Loucy (cell line): ENCODE measurements at regions not wholly inside any gene's neighbourhood (a gene's known extent, or its start where the extent isn't known, plus 50 kb on each side); places are given as distances from the start of the nearest gene placed in this dataset.

ENCODE experiments used
- H2AFZ ChIP-seq: fragments of 200-600 bp; sonication (generic); 2 replicates; pipeline ENCODE4 v1.6.0; 2016; ENCODE audit warnings: antibody characterized with exemption, mild to moderate bottlenecking, low read length, moderate library complexity
- H3F3A ChIP-seq: fragments of 200-600 bp; 2 replicates; pipeline ENCODE4 v1.6.0; 2016; ENCODE audit warnings: antibody characterized with exemption, low read depth, mild to moderate bottlenecking
- H3K27me3 ChIP-seq: fragments of 200-600 bp; sonication (generic); 2 replicates; pipeline ENCODE4 v1.6.1; 2014; ENCODE audit warnings: low read length, mild to moderate bottlenecking; ENCODE audit not compliant: insufficient read depth, poor library complexity, severe bottlenecking
- H3K36me3 ChIP-seq: fragments of 200-600 bp; sonication (generic); 2 replicates; pipeline ENCODE4 v1.6.1; 2016; ENCODE audit warnings: low read length; ENCODE audit not compliant: insufficient read depth
- H3K4me1 ChIP-seq: fragments of 200-600 bp; sonication (generic); 2 replicates; pipeline ENCODE4 v1.5.1; 2014; ENCODE audit warnings: low read length, mild to moderate bottlenecking; ENCODE audit not compliant: insufficient read depth, poor library complexity, severe bottlenecking
- H3K4me2 ChIP-seq: fragments of 200-600 bp; sonication (generic); 2 replicates; pipeline ENCODE4 v1.6.0; 2014; ENCODE audit warnings: antibody characterized with exemption, low read length, low read depth, mild to moderate bottlenecking; ENCODE audit not compliant: poor library complexity, severe bottlenecking
- H3K4me3 ChIP-seq: fragments of 200-600 bp; sonication (generic); 2 replicates; pipeline ENCODE4 v1.5.1; 2014; ENCODE audit warnings: low read length, mild to moderate bottlenecking, mixed read lengths; ENCODE audit not compliant: poor library complexity, severe bottlenecking
- H3K79me2 ChIP-seq: fragments of 200-600 bp; sonication (generic); 2 replicates; pipeline ENCODE4 v1.6.1; 2014; ENCODE audit warnings: low read length; ENCODE audit not compliant: insufficient read depth
- H3K9ac ChIP-seq: fragments of 200-600 bp; sonication (generic); 2 replicates; pipeline ENCODE4 v1.6.0; 2014; ENCODE audit warnings: mild to moderate bottlenecking, low read depth, low read length, moderate library complexity; ENCODE audit not compliant: poor library complexity, severe bottlenecking
- H3K9me2 ChIP-seq: fragments of 200-600 bp; sonication (generic); replicated peaks from 2 replicates; pipeline ENCODE4 v1.6.1; 2016; ENCODE audit warnings: low read depth, low read length, mixed read lengths
- H3K9me3 ChIP-seq: fragments of 200-600 bp; sonication (generic); 2 replicates; pipeline ENCODE4 v1.6.1; 2014; ENCODE audit warnings: mild to moderate bottlenecking, antibody characterized with exemption, low read length, low read depth; ENCODE audit not compliant: insufficient read depth
- H4K20me1 ChIP-seq: fragments of 200-600 bp; sonication (generic); 2 replicates; pipeline ENCODE4 v1.6.0; 2014; ENCODE audit warnings: antibody characterized with exemption, low read length, mild to moderate bottlenecking; ENCODE audit not compliant: insufficient read depth, poor library complexity, severe bottlenecking
- EZH2phosphoT487 ChIP-seq: fragments of 200-600 bp; IDR thresholded peaks from 2 replicates; pipeline ENCODE4 v1.6.1; 2018; ENCODE audit warnings: antibody characterized with exemption, mild to moderate bottlenecking, moderate library complexity, borderline replicate concordance
- TF ChIP-seq, protein P1 (sequence below): fragments of 200-600 bp; sonication (generic); conservative IDR thresholded peaks from 2 replicates; pipeline ENCODE4 v1.5.1; 2014; ENCODE audit warnings: mild to moderate bottlenecking, antibody characterized with exemption, low read length

DNA sequence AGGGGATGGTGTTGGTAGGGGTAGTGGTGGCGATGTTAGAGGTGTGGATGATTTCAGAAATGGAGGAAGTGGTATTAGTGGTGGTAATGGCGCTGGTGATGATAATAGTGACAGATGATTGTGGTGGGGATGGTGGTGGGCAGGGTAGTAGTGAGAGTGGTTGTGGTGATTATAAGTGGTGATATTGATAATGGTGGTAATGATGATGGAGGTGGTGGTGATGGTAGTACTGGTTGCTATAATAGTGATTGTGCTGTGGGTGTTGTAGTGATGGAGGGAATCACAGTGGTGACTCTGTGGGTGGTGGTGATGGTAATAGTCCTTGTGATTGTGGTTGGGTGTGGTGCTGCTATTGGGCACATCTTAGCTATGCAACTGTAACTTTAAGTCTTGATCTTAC, 61.6 kb upstream of the TBX20 start:
- no peaks in the 10 kb centered on the region for H3K4me1 ChIP-seq
- no peak overlapping the region for H3K4me2 ChIP-seq
- TF ChIP-seq, protein P1, sequence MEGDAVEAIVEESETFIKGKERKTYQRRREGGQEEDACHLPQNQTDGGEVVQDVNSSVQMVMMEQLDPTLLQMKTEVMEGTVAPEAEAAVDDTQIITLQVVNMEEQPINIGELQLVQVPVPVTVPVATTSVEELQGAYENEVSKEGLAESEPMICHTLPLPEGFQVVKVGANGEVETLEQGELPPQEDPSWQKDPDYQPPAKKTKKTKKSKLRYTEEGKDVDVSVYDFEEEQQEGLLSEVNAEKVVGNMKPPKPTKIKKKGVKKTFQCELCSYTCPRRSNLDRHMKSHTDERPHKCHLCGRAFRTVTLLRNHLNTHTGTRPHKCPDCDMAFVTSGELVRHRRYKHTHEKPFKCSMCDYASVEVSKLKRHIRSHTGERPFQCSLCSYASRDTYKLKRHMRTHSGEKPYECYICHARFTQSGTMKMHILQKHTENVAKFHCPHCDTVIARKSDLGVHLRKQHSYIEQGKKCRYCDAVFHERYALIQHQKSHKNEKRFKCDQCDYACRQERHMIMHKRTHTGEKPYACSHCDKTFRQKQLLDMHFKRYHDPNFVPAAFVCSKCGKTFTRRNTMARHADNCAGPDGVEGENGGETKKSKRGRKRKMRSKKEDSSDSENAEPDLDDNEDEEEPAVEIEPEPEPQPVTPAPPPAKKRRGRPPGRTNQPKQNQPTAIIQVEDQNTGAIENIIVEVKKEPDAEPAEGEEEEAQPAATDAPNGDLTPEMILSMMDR: no peak
- no peak for TF ChIP-seq EZH2phosphoT487
- no peaks in the 10 kb centered on the region for H3K9me3 ChIP-seq
- H3K79me2 ChIP-seq: no peaks in the 10 kb centered on the region
- H3K9ac ChIP-seq: no peak overlapping the region
- no peaks in the 10 kb centered on the region for H3K36me3 ChIP-seq
- H3K9me2 ChIP-seq: no peaks in the 10 kb centered on the region
- no peak overlapping the region for H3K4me3 ChIP-seq
- H3K27me3 ChIP-seq: no peaks in the 10 kb centered on the region
- H2AFZ ChIP-seq: no peak overlapping the region
- H3F3A ChIP-seq: no peaks in the 10 kb centered on the region
- no peaks in the 10 kb centered on the region for H4K20me1 ChIP-seq

DNA sequence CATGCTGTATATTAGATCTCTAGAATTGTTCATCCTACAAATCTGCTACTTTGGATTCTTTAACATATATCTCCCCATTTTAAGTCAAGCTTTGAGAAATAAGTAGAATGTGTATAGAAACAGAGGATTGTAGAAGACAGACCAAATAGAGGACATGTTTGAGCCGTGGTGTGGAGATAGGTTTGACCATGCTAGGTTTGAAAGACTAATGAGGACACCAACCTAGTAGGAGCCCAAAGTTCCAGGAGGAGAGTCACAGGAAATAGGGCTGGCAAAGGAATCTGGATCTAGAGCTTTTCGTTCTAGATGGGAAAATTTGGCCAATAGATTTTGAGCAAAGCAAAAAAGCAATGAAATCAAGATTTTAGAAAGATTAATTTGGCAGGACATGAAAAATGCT, 60.5 kb upstream of the TBX20 start:
- H3K36me3 ChIP-seq: no peaks in the 10 kb centered on the region
- no peak overlapping the region for H3K9ac ChIP-seq
- no peak overlapping the region for H3K4me3 ChIP-seq
- H3K9me3 ChIP-seq: no peaks in the 10 kb centered on the region
- no peaks in the 10 kb centered on the region for H3F3A ChIP-seq
- no peaks in the 10 kb centered on the region for H3K9me2 ChIP-seq
- no peaks in the 10 kb centered on the region for H3K4me1 ChIP-seq
- no peak overlapping the region for H2AFZ ChIP-seq
- H4K20me1 ChIP-seq: no peaks in the 10 kb centered on the region
- TF ChIP-seq EZH2phosphoT487: no peak
- TF ChIP-seq, protein P1: no peak
- H3K79me2 ChIP-seq: no peaks in the 10 kb centered on the region
- H3K4me2 ChIP-seq: no peak overlapping the region
- H3K27me3 ChIP-seq: no peaks in the 10 kb centered on the region

DNA sequence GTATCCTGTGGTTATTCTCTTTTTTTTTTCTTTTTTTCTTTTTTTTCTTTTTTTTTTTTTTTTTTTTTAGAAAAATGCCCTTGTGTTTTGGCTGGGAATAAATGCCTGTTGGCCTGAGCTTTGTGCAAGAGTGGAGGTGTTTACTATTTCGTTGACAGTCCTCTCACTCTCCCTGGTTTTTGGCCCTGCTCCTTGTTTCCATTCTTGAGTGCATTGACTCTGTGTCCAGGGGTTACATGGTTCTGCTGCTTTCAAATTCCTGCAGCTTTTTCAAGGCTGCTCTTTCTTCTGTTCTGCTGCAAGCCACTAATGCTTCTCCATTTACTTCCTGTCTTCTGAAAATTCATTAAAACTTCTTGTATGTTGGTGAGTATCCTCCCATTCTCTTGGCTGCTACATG, 59.7 kb upstream of the TBX20 start:
- Histone ChIP-seq H3K9ac (no peak overlapping the region), H3K9me3 (no peaks in the 10 kb centered on the region), H3K9me2 (no peaks in the 10 kb centered on the region), H3K27me3 (no peaks in the 10 kb centered on the region), H3F3A (no peaks in the 10 kb centered on the region), H3K79me2 (no peaks in the 10 kb centered on the region), H4K20me1 (no peaks in the 10 kb centered on the region), H2AFZ (no peak overlapping the region), H3K4me1 (no peaks in the 10 kb centered on the region), H3K4me2 (no peak overlapping the region), H3K4me3 (no peak overlapping the region), H3K36me3 (no peaks in the 10 kb centered on the region)
- TF ChIP-seq EZH2phosphoT487: no peak
- TF ChIP-seq, protein P1: no peak
